H1 (cell line): ENCODE measurements at regions not wholly inside any gene's neighbourhood (a gene's known extent, or its start where the extent isn't known, plus 50 kb on each side); places are given as distances from the start of the nearest gene placed in this dataset.

ENCODE experiments used
- CTCF ChIA-PET: fragments of 300-600 bp; sonication (Branson Sonifier 250); formaldehyde crosslinking; loops from one replicate; lab custom pipeline; 2021; ENCODE audit not compliant: partially characterized antibody; lab: Charles Lee
- POLR2A ChIA-PET: fragments of 300-600 bp; sonication (Branson Sonifier 250); formaldehyde crosslinking; loops from one replicate; lab custom pipeline; 2021; ENCODE audit warnings: inconsistent platforms; ENCODE audit not compliant: partially characterized antibody; lab: Charles Lee
- DNase-seq, 2 experiments: peaks; one replicate each; pipeline versions ENCODE4 v3.0.0 to v3.0.0-alpha.2; 2010 to 2022; ENCODE audit warnings: low spot score in 2 of 2, low read depth in 1 of 2, mixed read lengths in 1 of 2
- FAIRE-seq: peaks from 2 replicates; lab custom pipeline; 2011; peaks lifted over from hg19 to GRCh38; lab: Jason Lieb, UNC
- H2AFZ ChIP-seq: 2 replicates; pipeline ENCODE4 v1.8.1; 2012; ENCODE audit warnings: low read length, inconsistent platforms
- H2AK5ac ChIP-seq: 2 replicates; pipeline ENCODE4 v1.6.1; 2013; ENCODE audit warnings: low read depth, low read length
- H2BK120ac ChIP-seq: replicated peaks from 2 replicates; pipeline ENCODE3; 2013; ENCODE audit warnings: low read depth, low read length, inconsistent platforms
- H2BK12ac ChIP-seq: 2 replicates; pipeline ENCODE4 v1.6.1; 2013; ENCODE audit warnings: low read depth, low read length
- H2BK15ac ChIP-seq: 2 replicates; pipeline ENCODE4 v1.6.1; 2013; ENCODE audit warnings: low read length
- H2BK20ac ChIP-seq: 2 replicates; pipeline ENCODE4 v1.6.1; 2013; ENCODE audit warnings: low read length
- H2BK5ac ChIP-seq: 2 replicates; pipeline ENCODE4 v1.6.1; 2013; ENCODE audit warnings: low read depth, low read length
- H3K14ac ChIP-seq: 2 replicates; pipeline ENCODE4 v1.6.1; 2013; ENCODE audit warnings: inconsistent platforms; ENCODE audit not compliant: insufficient read length
- H3K18ac ChIP-seq: 2 replicates; pipeline ENCODE4 v1.6.1; 2013; ENCODE audit warnings: low read length; ENCODE audit errors: extremely low read depth
- H3K23ac ChIP-seq: 2 replicates; pipeline ENCODE4 v1.6.1; 2013; ENCODE audit warnings: inconsistent platforms; ENCODE audit not compliant: insufficient read length
- H3K23me2 ChIP-seq: 2 replicates; pipeline ENCODE4 v1.6.1; 2013; ENCODE audit warnings: low read depth, low read length
- H3K27ac ChIP-seq: 2 replicates; pipeline ENCODE4 v1.6.1; 2011; ENCODE audit warnings: low read depth, low read length, inconsistent platforms
- H3K27me3 ChIP-seq, 4 experiments: replicated peaks in 1 of 4; 1 replicate in 1 of 4; 2 replicates in 3 of 4; pipeline versions ENCODE4 v1.6.1 to v1.8.1; 2011 to 2013; ENCODE audit warnings: low read length in 3 of 4, mild to moderate bottlenecking in 3 of 4, inconsistent platforms in 2 of 4, mixed read lengths in 2 of 4, moderate library complexity in 1 of 4; ENCODE audit not compliant: control insufficient read depth in 3 of 4, insufficient read depth in 3 of 4; ENCODE audit errors: extremely low read depth in 1 of 4
- H3K36me3 ChIP-seq, 4 experiments: 2 replicates each; pipeline versions ENCODE4 v1.6.1 to v1.8.1; 2011 to 2013; ENCODE audit warnings: mild to moderate bottlenecking in 4 of 4, low read length in 3 of 4, moderate library complexity in 2 of 4, control low read depth in 1 of 4, inconsistent platforms in 1 of 4; ENCODE audit not compliant: insufficient read depth in 4 of 4, control insufficient read depth in 2 of 4
- H3K4ac ChIP-seq: replicated peaks from 2 replicates; pipeline ENCODE3; 2013; ENCODE audit warnings: low read length, low read depth, mixed read lengths, inconsistent platforms; ENCODE audit not compliant: insufficient read length
- H3K4me1 ChIP-seq, 4 experiments: replicated peaks in 1 of 4; 1 replicate in 1 of 4; 2 replicates in 3 of 4; pipeline versions ENCODE4 v1.6.1 to v1.8.1; 2011 to 2013; ENCODE audit warnings: low read length in 3 of 4, inconsistent platforms in 2 of 4, mixed read lengths in 1 of 4; ENCODE audit not compliant: insufficient read depth in 4 of 4, control insufficient read depth in 3 of 4
- H3K4me2 ChIP-seq, 2 experiments: 2 replicates each; pipeline versions ENCODE4 v1.6.1 to v1.8.1; 2011 to 2013; ENCODE audit warnings: low read depth in 2 of 2, low read length in 2 of 2, control low read depth in 1 of 2, inconsistent platforms in 1 of 2, mild to moderate bottlenecking in 1 of 2; ENCODE audit not compliant: insufficient read depth in 1 of 2
- H3K4me3 ChIP-seq, 4 experiments: fragments of 200-600, 300-600 bp in 1 of 4; sonication (generic), shearing (Covaris generic), sonication (Bioruptor Twin) in 1 of 4; 2 replicates each; pipeline versions ENCODE4 v1.5.1 to v1.8.1; 2011 to 2016; ENCODE audit warnings: low read length in 4 of 4, low read depth in 3 of 4, control low read depth in 2 of 4, inconsistent platforms in 2 of 4, mild to moderate bottlenecking in 2 of 4, mixed read lengths in 1 of 4, moderate library complexity in 1 of 4; ENCODE audit not compliant: insufficient read depth in 2 of 4; ENCODE audit errors: extremely low read depth in 1 of 4
- H3K56ac ChIP-seq: replicated peaks from 2 replicates; pipeline ENCODE3; 2013; ENCODE audit warnings: low read depth, mild to moderate bottlenecking, mixed read lengths, low read length, inconsistent platforms; ENCODE audit not compliant: insufficient read length
- H3K79me1 ChIP-seq: 2 replicates; pipeline ENCODE4 v1.6.1; 2013; ENCODE audit warnings: low read depth, low read length, control low read depth
- H3K79me2 ChIP-seq, 2 experiments: 2 replicates each; pipeline versions ENCODE4 v1.6.1 to v1.8.1; 2012 to 2013; ENCODE audit warnings: low read length in 2 of 2, mild to moderate bottlenecking in 2 of 2, inconsistent platforms in 1 of 2; ENCODE audit not compliant: insufficient read depth in 2 of 2, control insufficient read depth in 1 of 2
- H3K9ac ChIP-seq, 4 experiments: replicated peaks in 1 of 4; 1 replicate in 1 of 4; 2 replicates in 3 of 4; pipeline versions ENCODE4 v1.6.1 to v1.8.1; 2011 to 2013; ENCODE audit warnings: low read depth in 3 of 4, low read length in 3 of 4, control low read depth in 2 of 4, mild to moderate bottlenecking in 2 of 4, moderate library complexity in 2 of 4, inconsistent platforms in 1 of 4; ENCODE audit errors: extremely low read depth in 1 of 4
- H3K9me3 ChIP-seq, 2 experiments: 2 replicates each; pipeline versions ENCODE4 v1.6.1 to v1.8.1; 2012 to 2013; ENCODE audit warnings: mild to moderate bottlenecking in 2 of 2, moderate library complexity in 2 of 2, control low read depth in 1 of 2, inconsistent platforms in 1 of 2, low read depth in 1 of 2, low read length in 1 of 2, mixed read lengths in 1 of 2; ENCODE audit not compliant: insufficient read depth in 2 of 2
- H4K20me1 ChIP-seq, 2 experiments: replicated peaks in 1 of 2; 2 replicates each; pipeline versions ENCODE3 to v1.8.1; 2011 to 2013; ENCODE audit warnings: inconsistent platforms in 2 of 2, low read length in 2 of 2, mild to moderate bottlenecking in 1 of 2; ENCODE audit not compliant: insufficient read depth in 2 of 2, control insufficient read depth in 1 of 2
- H4K5ac ChIP-seq: 2 replicates; pipeline ENCODE4 v1.6.1; 2013; ENCODE audit warnings: low read length, low read depth, mixed read lengths, inconsistent platforms; ENCODE audit not compliant: insufficient read length
- H4K8ac ChIP-seq: 2 replicates; pipeline ENCODE4 v1.8.0; 2013; ENCODE audit warnings: mild to moderate bottlenecking, moderate library complexity, low read length, inconsistent platforms; ENCODE audit not compliant: insufficient read depth; ENCODE audit errors: extremely low read depth
- H4K91ac ChIP-seq: replicated peaks from 2 replicates; pipeline ENCODE3; 2013; ENCODE audit warnings: low read length, mixed read lengths, inconsistent platforms; ENCODE audit not compliant: insufficient read length
- BACH1 ChIP-seq: IDR thresholded peaks from 2 replicates; pipeline ENCODE4 v1.6.1; 2012; ENCODE audit warnings: low read length, improper control_type of control experiment
- CEBPB ChIP-seq: IDR thresholded peaks from 2 replicates; pipeline ENCODE4 v1.6.1; 2012; ENCODE audit warnings: low read depth, low read length
- CHD2 ChIP-seq: IDR thresholded peaks from 2 replicates; pipeline ENCODE4 v1.6.1; 2012; ENCODE audit warnings: low read length, improper control_type of control experiment
- CREB1 ChIP-seq: IDR thresholded peaks from 2 replicates; pipeline ENCODE4 v1.6.1; 2012; ENCODE audit warnings: inconsistent platforms
- EP300 ChIP-seq, 2 experiments: IDR thresholded peaks; 1 replicate in 1 of 2; 2 replicates in 1 of 2; pipeline ENCODE4 v1.6.1; 2011 to 2012; ENCODE audit warnings: low read depth in 2 of 2, low read length in 2 of 2, mild to moderate bottlenecking in 2 of 2, borderline replicate concordance in 1 of 2, inconsistent platforms in 1 of 2, moderate library complexity in 1 of 2
- EZH2 ChIP-seq: fragments of 200-600 bp; sonication (generic); IDR thresholded peaks from 2 replicates; pipeline ENCODE4 v1.7.1; 2012; ENCODE audit warnings: low read depth, mild to moderate bottlenecking, moderate library complexity, low read length, inconsistent platforms; ENCODE audit not compliant: severe bottlenecking
- FOSL1 ChIP-seq: IDR thresholded peaks from 2 replicates; pipeline ENCODE4 v1.6.1; 2011; ENCODE audit warnings: mild to moderate bottlenecking, low read depth, low read length, moderate library complexity; ENCODE audit not compliant: insufficient read depth
- GTF2F1 ChIP-seq: IDR thresholded peaks from 2 replicates; pipeline ENCODE4 v1.6.1; 2012; ENCODE audit warnings: low read depth, low read length, improper control_type of control experiment, borderline replicate concordance
- MAX ChIP-seq: IDR thresholded peaks from 2 replicates; pipeline ENCODE4 v1.6.1; 2012; ENCODE audit warnings: inconsistent platforms
- NRF1 ChIP-seq: IDR thresholded peaks from 2 replicates; pipeline ENCODE4 v1.6.1; 2011; ENCODE audit warnings: mild to moderate bottlenecking, low read depth, low read length, improper control_type of control experiment
- PHF8 ChIP-seq: fragments of 200-600 bp; sonication (generic); conservative IDR thresholded peaks from 2 replicates; pipeline ENCODE4 v1.7.1; 2012; ENCODE audit warnings: low read depth, mild to moderate bottlenecking, inconsistent platforms, low read length, moderate library complexity
- POLR2AphosphoS5 ChIP-seq: IDR thresholded peaks from 2 replicates; pipeline ENCODE4 v1.6.1; 2011; ENCODE audit warnings: low read depth, low read length
- RNF2 ChIP-seq: fragments of 200-900, 300-1000 bp; sonication (generic); IDR thresholded peaks from 2 replicates; pipeline ENCODE4 v1.7.1; 2016; ENCODE audit warnings: borderline replicate concordance, low read depth, mild to moderate bottlenecking, antibody characterized with exemption, low read length; ENCODE audit not compliant: poor library complexity, severe bottlenecking; ENCODE audit errors: missing control alignments
- SIRT6 ChIP-seq: IDR thresholded peaks from one replicate; pipeline ENCODE4 v1.7.1; 2012; ENCODE audit warnings: low read length, inconsistent platforms
- SUZ12 ChIP-seq: fragments of 200-600 bp; sonication (generic); IDR thresholded peaks from 2 replicates; pipeline ENCODE4 v1.6.1; 2012; ENCODE audit warnings: mild to moderate bottlenecking, inconsistent platforms, low read length, moderate library complexity, mixed read lengths
- WGBS, 2 experiments: shearing (Covaris generic) in 1 of 2; methylation state at CpG; one replicate each; pipeline versions ENCODE4 v1.1.6 to v1.1.7; 2013 to 2015; ENCODE audit warnings: low lambda C conversion rate in 2 of 2, mixed read lengths in 2 of 2, inconsistent platforms in 1 of 2, low coverage in 1 of 2, missing lambda C conversion rate in 1 of 2; ENCODE audit not compliant: insufficient replicate concordance in 2 of 2, insufficient coverage in 1 of 2, insufficient read length in 1 of 2; ENCODE audit errors: extremely low coverage in 1 of 2, missing lambda C conversion rate in 1 of 2; 5-methylcytosine and 5-hydroxymethylcytosine counted together

GRCh38 chr13:50401049-50401505 lies 385.8 kb downstream of the KCNRG start:
- Histone ChIP-seq H4K5ac (no peak overlapping the region), H2BK15ac (no peak overlapping the region), H2BK5ac (no peak overlapping the region; the same call in 1 of the 2 replicates), H3K79me2 (no peaks in the 10 kb centered on the region), H3K56ac (no peak overlapping the region), H3K4me1 (no peaks in the 10 kb centered on the region), H3K4me2 (no peak overlapping the region), H4K8ac (no peak overlapping the region), H3K9ac (no peak overlapping the region), H3K23me2 (no peaks in the 10 kb centered on the region), H3K4ac (no peak overlapping the region), H4K20me1 (no peaks in the 10 kb centered on the region), H3K27ac (no peak overlapping the region), H2BK20ac (no peak overlapping the region), H2AFZ (no peak overlapping the region), H3K23ac (no peak overlapping the region), H3K36me3 (no peaks in the 10 kb centered on the region), H2BK12ac (no peak overlapping the region), H3K18ac (no peak overlapping the region), H3K4me3 (no peak overlapping the region), H3K27me3 (no peaks in the 10 kb centered on the region), H4K91ac (no peak overlapping the region), H3K79me1 (no peaks in the 10 kb centered on the region), H3K9me3 (no peaks in the 10 kb centered on the region; a peak in 1 of 4 replicates), H2AK5ac (no peak overlapping the region), H2BK120ac (no peak overlapping the region), H3K14ac (no peak overlapping the region)
- FAIRE-seq: no peak
- TF ChIP-seq BACH1: no peak
- no peak for TF ChIP-seq EZH2
- TF ChIP-seq CREB1: no peak
- TF ChIP-seq RNF2: no peak
- no peak for TF ChIP-seq FOSL1
- TF ChIP-seq NRF1: no peak
- TF ChIP-seq CHD2: no peak
- no peak for TF ChIP-seq CEBPB
- no peak for TF ChIP-seq POLR2AphosphoS5
- TF ChIP-seq MAX: no peak
- TF ChIP-seq GTF2F1: no peak
- TF ChIP-seq SUZ12: no peak
- TF ChIP-seq SIRT6: no peak
- TF ChIP-seq PHF8: no peak
- TF ChIP-seq EP300 (IDR thresholded peaks at IDR 0.05; ENCODE audit: borderline replicate concordance in 1 of 2, low read depth in 2 of 2, low read length in 2 of 2): no peak
- DNase-seq: no peak
- 100% methylated on average over 1 of the region's 1 CpG; no CpG with 5 or more reads in 1 of the 2 experiments for WGBS, 2 experiments
- CTCF ChIA-PET: interaction anchor here (2.2 kb wide), 1 partner anchor 9 kb away, joined by 8 read pairs; no protein-coding TSS in a partner anchor
- POLR2A ChIA-PET: no interaction called here
